PC-9 (cell line): ENCODE measurements at regions not wholly inside any gene's neighbourhood (a gene's known extent, or its start where the extent isn't known, plus 50 kb on each side); places are given as distances from the start of the nearest gene placed in this dataset.

ENCODE experiments used
- EZH2 ChIP-seq: fragments of 200-600 bp; sonication (generic); IDR thresholded peaks from 2 replicates; pipeline ENCODE4 v1.8.0; 2017; ENCODE audit warnings: antibody characterized with exemption, low read depth
- TF ChIP-seq, protein P1 (sequence below): fragments of 200-600 bp; sonication (generic); conservative IDR thresholded peaks from 2 replicates; pipeline ENCODE4 v1.6.1; 2017; ENCODE audit warnings: mixed run types, antibody characterized with exemption, mild to moderate bottlenecking, moderate library complexity

DNA sequence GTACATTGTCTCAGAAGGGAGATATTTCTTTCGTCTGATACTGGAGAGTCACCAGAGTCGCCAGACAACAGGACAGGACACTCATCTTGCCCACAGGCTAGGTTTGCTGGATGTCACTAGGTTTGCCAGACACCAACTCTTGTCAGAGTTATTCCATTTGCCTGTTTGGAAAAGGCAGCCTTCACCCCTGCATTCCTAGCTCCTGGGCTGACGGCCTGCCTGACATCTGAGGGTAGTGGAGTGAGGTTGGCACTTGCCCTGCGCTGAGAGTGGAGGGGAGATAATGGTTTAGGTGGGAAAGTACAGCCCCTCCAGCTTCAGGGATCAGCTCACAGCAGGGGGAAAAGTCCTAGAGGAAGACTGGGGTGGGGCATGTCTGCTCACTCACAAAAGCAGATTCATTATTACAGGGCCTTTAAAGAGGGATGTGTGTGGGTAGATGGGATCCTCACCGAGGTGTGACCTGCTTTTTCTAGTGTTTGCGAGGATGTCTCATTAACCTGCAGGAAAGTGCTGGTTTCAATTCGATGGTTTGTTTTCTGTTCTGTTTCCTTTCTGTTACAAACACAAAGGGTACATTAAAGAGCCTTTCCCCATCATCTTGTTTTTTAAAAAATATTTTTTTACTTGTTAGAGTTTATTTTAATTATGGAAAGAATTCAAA lies 79.3 kb upstream of the TNS3 start:
- TF ChIP-seq, protein P1, sequence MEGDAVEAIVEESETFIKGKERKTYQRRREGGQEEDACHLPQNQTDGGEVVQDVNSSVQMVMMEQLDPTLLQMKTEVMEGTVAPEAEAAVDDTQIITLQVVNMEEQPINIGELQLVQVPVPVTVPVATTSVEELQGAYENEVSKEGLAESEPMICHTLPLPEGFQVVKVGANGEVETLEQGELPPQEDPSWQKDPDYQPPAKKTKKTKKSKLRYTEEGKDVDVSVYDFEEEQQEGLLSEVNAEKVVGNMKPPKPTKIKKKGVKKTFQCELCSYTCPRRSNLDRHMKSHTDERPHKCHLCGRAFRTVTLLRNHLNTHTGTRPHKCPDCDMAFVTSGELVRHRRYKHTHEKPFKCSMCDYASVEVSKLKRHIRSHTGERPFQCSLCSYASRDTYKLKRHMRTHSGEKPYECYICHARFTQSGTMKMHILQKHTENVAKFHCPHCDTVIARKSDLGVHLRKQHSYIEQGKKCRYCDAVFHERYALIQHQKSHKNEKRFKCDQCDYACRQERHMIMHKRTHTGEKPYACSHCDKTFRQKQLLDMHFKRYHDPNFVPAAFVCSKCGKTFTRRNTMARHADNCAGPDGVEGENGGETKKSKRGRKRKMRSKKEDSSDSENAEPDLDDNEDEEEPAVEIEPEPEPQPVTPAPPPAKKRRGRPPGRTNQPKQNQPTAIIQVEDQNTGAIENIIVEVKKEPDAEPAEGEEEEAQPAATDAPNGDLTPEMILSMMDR = no peak
- TF ChIP-seq EZH2 = no peak
